LNCAP (cell line): ENCODE measurements at regions not wholly inside any gene's neighbourhood (a gene's known extent, or its start where the extent isn't known, plus 50 kb on each side); places are given as distances from the start of the nearest gene placed in this dataset.

ENCODE experiments used
- CTCF ChIP-seq: fragments of 450-650 bp; IDR thresholded peaks from 2 replicates; pipeline ENCODE4 v1.5.1; 2017; ENCODE audit warnings: mild to moderate bottlenecking

- TF ChIP-seq CTCF = no peak
Observed at GRCh38 chr17:13442361-13442760, 159.4 kb downstream of the HS3ST3A1 start.

- TF ChIP-seq CTCF = no peak
Observed at GRCh38 chr17:13441873-13442272, 159.9 kb downstream of the HS3ST3A1 start.

- TF ChIP-seq CTCF = no peak
Observed at GRCh38 chr17:13437966-13438779, 163.6 kb downstream of the HS3ST3A1 start.

GRCh38 chr17:13435230-13435629, 166.5 kb downstream of the HS3ST3A1 start:
- no peak for TF ChIP-seq CTCF

GRCh38 chr17:13429201-13429600, 172.5 kb downstream of the HS3ST3A1 start:
- TF ChIP-seq CTCF = no peak

GRCh38 chr17:13428611-13429042, 173.1 kb downstream of the HS3ST3A1 start:
- no peak for TF ChIP-seq CTCF

GRCh38 chr17:13426991-13427390, 174.7 kb downstream of the HS3ST3A1 start:
- no peak for TF ChIP-seq CTCF
